ENCODE measurements at regions not wholly inside any gene's neighbourhood (a gene's known extent, or its start where the extent isn't known, plus 50 kb on each side); places are given as distances from the start of the nearest gene placed in this dataset.
"Not testable (repeated sequence)": the region's sequence is repeated elsewhere in the genome, so short reads cannot be mapped to it uniquely, and the experiment has no call there.

DNA sequence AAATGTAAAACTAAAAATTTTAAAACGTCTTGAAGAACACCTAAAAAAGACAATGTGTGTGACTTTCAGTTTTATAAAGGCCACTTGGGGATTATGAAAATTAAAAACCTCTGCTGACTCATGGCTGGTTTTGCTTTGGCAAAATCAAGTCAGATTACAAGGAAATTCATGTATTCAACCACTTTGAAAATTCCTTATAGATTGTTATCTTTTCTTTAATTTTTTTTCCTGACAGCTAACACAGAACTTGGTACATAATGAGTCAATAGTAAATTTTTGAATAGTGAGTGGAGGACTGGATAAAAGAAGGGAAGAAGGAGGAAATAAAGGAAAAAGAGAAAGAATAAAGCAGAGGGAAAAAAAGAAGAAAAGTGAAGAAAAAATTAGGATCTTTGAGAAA, 1774.7 kb upstream of the ACO1 start:
- TF ChIP-seq, protein P1, sequence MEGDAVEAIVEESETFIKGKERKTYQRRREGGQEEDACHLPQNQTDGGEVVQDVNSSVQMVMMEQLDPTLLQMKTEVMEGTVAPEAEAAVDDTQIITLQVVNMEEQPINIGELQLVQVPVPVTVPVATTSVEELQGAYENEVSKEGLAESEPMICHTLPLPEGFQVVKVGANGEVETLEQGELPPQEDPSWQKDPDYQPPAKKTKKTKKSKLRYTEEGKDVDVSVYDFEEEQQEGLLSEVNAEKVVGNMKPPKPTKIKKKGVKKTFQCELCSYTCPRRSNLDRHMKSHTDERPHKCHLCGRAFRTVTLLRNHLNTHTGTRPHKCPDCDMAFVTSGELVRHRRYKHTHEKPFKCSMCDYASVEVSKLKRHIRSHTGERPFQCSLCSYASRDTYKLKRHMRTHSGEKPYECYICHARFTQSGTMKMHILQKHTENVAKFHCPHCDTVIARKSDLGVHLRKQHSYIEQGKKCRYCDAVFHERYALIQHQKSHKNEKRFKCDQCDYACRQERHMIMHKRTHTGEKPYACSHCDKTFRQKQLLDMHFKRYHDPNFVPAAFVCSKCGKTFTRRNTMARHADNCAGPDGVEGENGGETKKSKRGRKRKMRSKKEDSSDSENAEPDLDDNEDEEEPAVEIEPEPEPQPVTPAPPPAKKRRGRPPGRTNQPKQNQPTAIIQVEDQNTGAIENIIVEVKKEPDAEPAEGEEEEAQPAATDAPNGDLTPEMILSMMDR (conservative IDR thresholded peaks at IDR 0.05; ENCODE audit: low read depth, low read length): no peak
- peak; percentile 23 for DNase-seq (ENCODE audit: low read depth)
- H3K4me3 ChIP-seq (ENCODE audit: low read depth, low read length): no peak overlapping the region

DNA sequence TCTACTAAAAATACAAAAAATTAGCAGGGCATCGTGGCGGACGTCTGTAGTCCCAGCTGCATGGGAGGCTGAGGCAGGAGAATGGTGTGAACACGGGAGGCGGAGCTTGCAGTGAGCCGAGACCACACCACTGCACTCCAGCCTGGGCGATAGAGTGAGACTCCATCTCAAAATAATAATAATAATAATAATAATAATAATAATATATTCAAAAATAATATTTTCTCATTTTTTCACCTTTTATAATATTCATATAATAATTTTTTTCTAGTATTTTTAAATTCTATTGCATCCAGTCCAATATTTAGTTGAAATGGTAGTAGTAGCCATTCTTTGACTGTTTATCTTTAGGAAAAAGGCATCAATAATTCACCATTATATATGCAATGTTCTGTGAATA, 1767.7 kb upstream of the ACO1 start:
- not testable (repeated sequence) for DNase-seq (ENCODE audit: low read depth); H3K4me3 ChIP-seq (ENCODE audit: low read depth, low read length)

DNA sequence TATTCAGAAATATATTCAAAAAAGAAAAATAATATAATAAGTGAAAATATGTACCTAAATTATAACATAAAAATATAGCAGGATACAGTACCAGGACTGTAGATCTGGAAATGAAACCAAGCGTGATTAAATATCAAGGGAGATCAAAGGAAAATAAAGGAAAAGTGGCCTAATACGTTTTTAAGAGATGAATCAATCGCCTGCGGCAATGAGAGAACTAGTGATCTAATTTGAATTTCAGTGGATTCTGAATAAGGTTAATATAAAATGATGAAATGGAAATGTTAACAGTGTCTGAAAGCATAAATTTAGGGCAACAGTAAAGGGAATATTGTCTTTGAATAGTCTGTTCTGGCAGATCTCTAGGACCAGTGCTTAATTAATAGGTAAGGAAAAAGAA, 1761.9 kb upstream of the ACO1 start:
- TF ChIP-seq, protein P1 (conservative IDR thresholded peaks at IDR 0.05; ENCODE audit: low read depth, low read length): no peak
- DNase-seq (ENCODE audit: low read depth): no peak
- no peak overlapping the region for H3K4me3 ChIP-seq (ENCODE audit: low read depth, low read length)

DNA sequence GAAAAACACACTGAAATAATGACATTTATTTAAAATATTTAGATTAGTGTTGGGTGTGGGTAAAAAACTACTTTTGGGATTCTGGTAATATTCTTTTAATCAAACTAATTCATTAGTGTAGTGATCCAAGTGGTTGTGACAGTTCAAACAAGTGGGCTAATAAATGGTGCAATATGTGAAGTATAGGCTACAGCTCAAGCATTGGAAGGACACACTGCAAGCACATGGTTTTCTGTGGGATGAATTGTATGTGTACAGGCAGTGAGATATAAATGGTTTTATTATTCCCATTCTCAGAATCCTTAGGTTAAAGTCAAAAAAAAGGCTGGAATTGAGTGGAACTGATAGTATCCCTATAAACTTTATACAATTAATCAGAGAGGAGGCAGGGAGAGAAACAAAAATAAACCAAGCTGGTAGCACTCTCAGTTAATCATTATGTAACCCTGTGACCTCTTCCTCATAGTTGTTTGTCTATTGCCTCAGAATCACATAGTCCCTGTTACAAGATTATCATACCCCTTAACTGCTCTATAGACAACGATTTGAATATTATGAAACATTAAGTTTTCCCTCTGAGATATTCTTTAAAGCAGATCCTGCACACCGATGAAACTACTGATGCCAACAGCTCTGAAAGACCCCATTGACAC, 1755.4 kb upstream of the ACO1 start:
- TF ChIP-seq, protein P1 (conservative IDR thresholded peaks at IDR 0.05; ENCODE audit: low read depth, low read length): no peak
- no peak for DNase-seq (ENCODE audit: low read depth)

DNA sequence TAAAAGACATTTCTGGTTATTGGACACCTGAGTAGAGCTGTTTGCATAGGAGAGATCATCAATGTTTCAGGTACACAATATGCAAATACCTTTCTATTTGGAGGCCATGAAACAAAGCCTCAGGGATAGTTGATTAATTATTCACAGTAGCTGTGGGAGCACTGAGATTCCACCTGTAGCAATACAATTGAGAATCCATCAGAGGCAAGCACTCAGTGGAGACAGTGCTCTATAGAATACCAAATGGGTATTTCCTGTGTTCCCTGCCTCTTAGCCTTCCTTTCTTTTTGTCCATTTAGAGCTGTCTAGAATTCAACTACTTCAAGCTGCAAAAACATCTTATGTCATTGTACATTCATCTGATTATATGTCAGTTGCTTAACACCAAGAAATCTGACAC, 1754.0 kb upstream of the ACO1 start:
- DNase-seq (ENCODE audit: low read depth): peak; percentile 37
- TF ChIP-seq, protein P1 (conservative IDR thresholded peaks at IDR 0.05; ENCODE audit: low read depth, low read length): no peak

More for the DNA sequence above, 1755.4 kb upstream of the ACO1 start:
- no peak overlapping the region for H3K4me3 ChIP-seq (ENCODE audit: low read depth, low read length)

DNA sequence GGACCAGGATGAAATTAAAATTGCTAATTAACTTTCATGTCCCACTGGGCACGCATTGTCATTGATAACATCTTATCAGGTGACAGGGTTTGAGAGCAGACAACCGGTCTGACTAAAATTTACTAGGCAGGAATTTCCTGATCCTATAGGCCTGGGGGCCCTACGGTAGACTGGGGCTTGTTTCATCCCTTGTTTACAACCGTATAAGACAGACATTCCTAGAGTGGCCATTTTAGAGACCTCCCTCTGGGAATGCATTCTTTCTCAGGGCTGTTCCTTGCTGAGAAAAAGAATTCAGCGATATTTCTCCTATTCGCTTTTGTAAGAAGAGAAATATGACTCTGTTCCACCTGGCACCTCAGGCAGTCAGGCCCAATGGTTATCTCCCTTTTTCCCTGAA, 1737.8 kb upstream of the ACO1 start:
- DNase-seq (ENCODE audit: low read depth); H3K4me3 ChIP-seq (ENCODE audit: low read depth, low read length): not testable (repeated sequence)

More for the DNA sequence above, 1754.0 kb upstream of the ACO1 start:
- H3K4me3 ChIP-seq (ENCODE audit: low read depth, low read length): no peak overlapping the region

DNA sequence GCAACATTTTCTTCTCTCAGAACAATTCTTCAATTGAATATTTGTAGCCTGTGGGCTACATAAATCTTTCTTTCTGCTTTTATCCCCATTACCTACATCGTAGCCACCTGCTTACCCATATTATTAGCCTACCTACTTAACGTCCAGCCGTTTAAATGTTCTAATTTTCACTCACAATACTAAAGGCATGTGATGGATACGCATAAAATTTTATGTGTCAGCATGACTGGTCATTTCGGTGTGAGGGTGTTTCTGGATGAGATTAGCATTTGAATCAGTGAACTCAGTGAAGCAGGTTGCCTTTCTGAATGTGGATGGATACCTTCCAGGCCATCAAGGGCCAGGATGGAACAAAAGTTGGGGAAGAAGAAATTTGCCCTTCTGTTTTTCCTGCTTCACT, 1722.5 kb upstream of the ACO1 start:
- DNase-seq (ENCODE audit: low read depth): no peak
- H3K4me3 ChIP-seq (ENCODE audit: low read depth, low read length): no peak overlapping the region
- TF ChIP-seq, protein P1 (conservative IDR thresholded peaks at IDR 0.05; ENCODE audit: low read depth, low read length): no peak

DNA sequence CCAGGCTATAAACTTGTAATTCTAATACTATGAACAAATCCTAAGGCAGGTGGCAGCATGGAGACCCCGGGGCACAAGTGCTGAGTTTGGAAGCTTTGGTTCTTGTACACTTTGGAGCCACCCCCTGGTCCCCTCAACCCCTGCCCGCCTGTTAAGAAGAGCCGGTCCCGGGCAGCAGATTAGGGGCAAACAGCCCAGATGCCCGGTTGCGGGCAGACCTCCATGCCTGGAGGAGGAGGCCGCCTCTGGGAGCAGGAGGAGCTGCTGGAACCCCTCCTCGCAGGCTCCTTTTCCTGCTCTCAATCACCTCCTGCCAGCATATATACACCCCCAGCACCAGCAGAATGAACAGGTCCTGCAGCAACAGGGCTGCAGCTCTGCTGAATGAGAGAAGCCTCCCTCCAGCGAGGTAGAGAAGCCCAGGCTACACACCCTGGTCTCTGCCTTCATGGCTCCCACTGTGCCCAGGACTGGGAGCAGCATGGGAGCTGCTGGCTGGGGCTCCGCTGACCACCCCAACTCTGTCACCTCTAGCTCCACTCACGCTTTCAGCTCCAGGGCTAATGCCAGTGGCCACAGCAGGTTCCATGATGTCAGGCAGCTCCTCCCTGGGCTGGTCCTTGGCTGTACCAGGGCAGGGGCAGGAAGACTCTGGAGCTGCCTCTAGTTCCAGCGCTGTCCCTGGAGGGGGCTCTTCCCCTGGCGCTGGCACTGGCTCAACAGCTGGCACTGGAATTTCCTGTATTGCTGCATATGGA, 1713.5 kb upstream of the ACO1 start:
- DNase-seq (ENCODE audit: low read depth): no peak
- TF ChIP-seq, protein P1 (conservative IDR thresholded peaks at IDR 0.05; ENCODE audit: low read depth, low read length): no peak
- no peak overlapping the region for H3K4me3 ChIP-seq (ENCODE audit: low read depth, low read length)

Measured in choroid plexus epithelial cell (primary cell).